Large intestine (tissue), 3 donors: ENCODE measurements at regions not wholly inside any gene's neighbourhood (a gene's known extent, or its start where the extent isn't known, plus 50 kb on each side); places are given as distances from the start of the nearest gene placed in this dataset.
"Not testable (repeated sequence)": the region's sequence is repeated elsewhere in the genome, so short reads cannot be mapped to it uniquely, and the experiment has no call there.

Experiments
- DNase-seq, 2 donors: peaks; one replicate each; pipeline versions ENCODE4 v3.0.0 to v3.0.0-alpha.2; 2013
- H3K27ac ChIP-seq: one replicate; pipeline ENCODE4 v1.5.1; 2013; ENCODE audit warnings: low read length
- H3K27me3 ChIP-seq: 2 replicates; pipeline ENCODE4 v1.6.1; 2013; ENCODE audit warnings: low read length; ENCODE audit not compliant: control insufficient read depth, insufficient read depth
- H3K36me3 ChIP-seq: 2 replicates; pipeline ENCODE4 v1.6.1; 2013; ENCODE audit warnings: low read length; ENCODE audit not compliant: control insufficient read depth, insufficient read depth
- H3K4me1 ChIP-seq: one replicate; pipeline ENCODE4 v1.6.1; 2013; ENCODE audit warnings: low read length; ENCODE audit not compliant: control insufficient read depth, insufficient read depth
- H3K4me3 ChIP-seq: one replicate; pipeline ENCODE4 v1.5.1; 2013; ENCODE audit warnings: low read length
- H3K9me3 ChIP-seq: one replicate; pipeline ENCODE4 v1.6.1; 2013; ENCODE audit warnings: mild to moderate bottlenecking, low read depth, low read length, moderate library complexity; ENCODE audit not compliant: control insufficient read depth
- WGBS: methylation state at CpG from one replicate; pipeline ENCODE4 v1.1.5; 2013; ENCODE audit warnings: low lambda C conversion rate; ENCODE audit not compliant: insufficient coverage; 5-methylcytosine and 5-hydroxymethylcytosine counted together

GRCh38 chr5:62237944-62238343 lies 68.1 kb upstream of the KIF2A start:
- whole genome bisulfite sequencing: no CpG with 5 or more reads among the region's 2 CpGs
- H3K4me1 ChIP-seq, H3K36me3 ChIP-seq, H3K9me3 ChIP-seq, H3K27ac ChIP-seq, H3K27me3 ChIP-seq, DNase-seq, H3K4me3 ChIP-seq: not testable (repeated sequence)

DNA sequence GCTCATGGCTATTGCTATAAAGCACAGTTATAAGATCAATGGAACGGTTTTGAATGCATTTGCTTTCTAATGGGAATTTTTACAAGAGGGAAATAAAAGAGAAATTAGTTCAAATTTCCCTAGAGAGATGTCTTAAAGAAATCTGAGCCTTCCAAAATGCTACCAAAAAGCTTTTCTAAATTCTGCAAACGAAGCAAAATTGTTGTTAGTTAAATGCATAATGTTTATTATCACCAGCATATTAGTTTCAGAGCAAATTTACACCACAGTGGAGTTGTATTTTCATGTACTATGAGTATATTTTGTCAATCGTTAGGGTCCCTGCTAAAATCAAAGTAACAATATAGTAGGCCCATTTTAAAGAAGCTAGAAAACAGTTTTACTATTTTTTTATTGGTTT lies 67.4 kb upstream of the KIF2A start:
- no CpG with 5 or more reads among the region's 3 CpGs for WGBS
- H3K4me1 ChIP-seq, H3K36me3 ChIP-seq, H3K4me3 ChIP-seq, H3K27ac ChIP-seq, H3K27me3 ChIP-seq, DNase-seq, H3K9me3 ChIP-seq: not testable (repeated sequence)

- not testable (repeated sequence) for H3K27me3 ChIP-seq, H3K9me3 ChIP-seq, H3K27ac ChIP-seq, H3K36me3 ChIP-seq, H3K4me3 ChIP-seq, H3K4me1 ChIP-seq, DNase-seq
- WGBS: no CpG with 5 or more reads among the region's 3 CpGs
Measured at GRCh38 chr5:62240494-62240893, 65.5 kb upstream of the KIF2A start.

DNA sequence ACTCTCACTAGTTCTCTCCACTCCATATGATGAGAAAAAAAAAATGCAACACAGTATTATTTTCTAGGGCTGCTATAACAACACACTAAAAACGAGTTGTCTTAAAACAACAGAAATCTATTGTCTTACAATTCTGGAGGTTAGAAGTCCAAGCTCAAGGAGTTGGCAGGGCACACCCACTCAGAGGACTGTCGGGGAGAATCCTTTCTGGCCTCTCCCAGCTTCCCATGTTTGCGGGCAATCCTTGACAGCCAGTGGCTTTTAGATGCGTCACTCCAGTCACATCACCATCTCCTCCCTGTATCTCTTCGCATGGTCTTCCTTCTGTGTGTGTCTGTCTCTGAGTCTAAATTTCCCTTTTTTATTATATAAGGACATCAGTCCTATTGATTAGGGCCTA lies 64.0 kb upstream of the KIF2A start:
- DNase-seq, H3K4me1 ChIP-seq, H3K9me3 ChIP-seq, H3K27ac ChIP-seq, H3K27me3 ChIP-seq, H3K36me3 ChIP-seq, H3K4me3 ChIP-seq: not testable (repeated sequence)
- WGBS: 33% methylated on average over 3 of the region's 5 CpGs

DNA sequence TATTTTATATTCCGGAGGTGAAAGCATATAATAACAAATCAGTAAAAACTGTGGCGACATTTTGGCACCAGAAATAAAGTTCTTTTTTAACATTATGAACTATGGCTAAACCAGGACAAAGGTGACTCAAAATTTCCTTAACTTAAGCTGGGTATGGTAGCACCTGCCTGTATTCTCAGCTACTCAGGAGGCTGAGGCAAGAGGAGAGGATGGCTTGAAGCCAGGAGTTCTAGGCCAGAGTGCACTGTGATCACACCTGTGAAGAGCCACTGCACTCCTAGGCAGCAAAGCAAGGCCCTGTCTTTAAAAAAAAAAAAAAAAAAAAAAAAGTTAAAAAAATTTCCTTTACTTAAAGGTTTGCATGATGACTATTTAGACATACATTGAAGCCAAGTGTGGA lies 63.0 kb upstream of the KIF2A start:
- H3K4me3 ChIP-seq, H3K4me1 ChIP-seq, H3K9me3 ChIP-seq, DNase-seq, H3K27ac ChIP-seq, H3K36me3 ChIP-seq, H3K27me3 ChIP-seq: not testable (repeated sequence)
- WGBS: no CpG with 5 or more reads among the region's 2 CpGs

GRCh38 chr5:62248192-62248591 lies 57.8 kb upstream of the KIF2A start:
- H3K36me3 ChIP-seq, H3K27ac ChIP-seq, H3K9me3 ChIP-seq, DNase-seq, H3K4me3 ChIP-seq, H3K27me3 ChIP-seq, H3K4me1 ChIP-seq: not testable (repeated sequence)
- no CpG with 5 or more reads among the region's 6 CpGs for WGBS

DNA sequence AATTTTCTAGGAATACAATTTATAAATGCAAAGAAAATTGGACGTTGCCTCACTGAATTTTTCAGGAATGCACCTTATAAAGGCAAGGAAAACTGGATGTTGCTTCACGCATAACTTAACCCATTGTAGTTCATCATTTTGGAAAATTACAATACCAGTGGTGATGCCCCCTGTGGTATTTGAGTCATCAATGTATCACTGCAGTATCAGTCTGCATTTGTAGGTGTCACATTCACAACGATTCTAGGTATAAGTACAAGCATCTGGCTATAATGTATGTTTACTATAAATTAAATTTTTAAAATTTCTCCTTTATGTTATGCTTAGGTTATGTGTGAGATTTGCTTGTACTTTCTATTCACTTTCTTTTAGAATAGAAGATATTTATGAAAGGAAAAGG lies 55.9 kb upstream of the KIF2A start:
- H3K4me1 ChIP-seq, H3K27me3 ChIP-seq, H3K27ac ChIP-seq, H3K36me3 ChIP-seq, H3K9me3 ChIP-seq, H3K4me3 ChIP-seq, DNase-seq: not testable (repeated sequence)
- WGBS: no CpG with 5 or more reads among the region's 3 CpGs

DNA sequence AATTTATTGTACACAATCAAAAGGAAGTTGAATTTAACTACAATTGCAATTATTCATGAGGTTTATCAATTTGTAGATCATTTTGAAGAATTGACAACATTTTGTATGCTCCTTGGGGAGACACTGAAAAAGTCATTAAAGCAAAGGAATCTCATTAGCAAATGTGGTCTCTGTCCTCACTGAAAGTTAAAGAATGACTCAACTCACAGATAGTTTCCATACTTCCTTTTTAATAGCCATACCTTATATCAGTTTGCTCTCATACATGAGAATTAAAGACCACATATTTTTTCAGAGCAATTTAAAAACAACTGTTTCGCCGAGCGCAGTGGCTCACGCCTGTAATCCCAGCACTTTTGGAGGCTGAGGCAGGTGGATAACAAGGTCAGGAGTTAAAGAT lies 55.1 kb upstream of the KIF2A start:
- not testable (repeated sequence) for H3K4me3 ChIP-seq, H3K27ac ChIP-seq, H3K9me3 ChIP-seq, H3K27me3 ChIP-seq, H3K4me1 ChIP-seq, DNase-seq, H3K36me3 ChIP-seq
- WGBS: 87% methylated on average over 3 of the region's 4 CpGs

DNA sequence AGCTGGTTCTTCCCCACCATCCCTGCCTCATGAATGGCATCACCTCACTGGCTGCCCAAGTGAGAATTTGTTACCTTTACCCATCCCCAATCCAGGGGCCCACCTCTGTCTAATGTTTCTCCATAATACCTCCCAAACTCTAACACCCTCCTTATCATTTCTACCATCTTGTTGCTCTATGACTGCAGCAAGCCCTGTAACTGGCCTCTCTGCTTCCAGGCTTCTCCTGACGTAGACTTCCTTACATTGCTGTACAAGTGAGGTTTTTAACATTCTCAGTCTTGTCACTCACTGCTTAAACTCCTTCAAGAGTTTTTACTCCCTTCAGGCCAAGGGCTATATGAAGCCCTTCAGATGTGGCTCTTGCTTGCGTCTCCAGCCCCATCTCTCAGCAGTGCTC lies 53.5 kb upstream of the KIF2A start:
- H3K4me1 ChIP-seq, H3K27me3 ChIP-seq, H3K36me3 ChIP-seq, DNase-seq, H3K9me3 ChIP-seq, H3K4me3 ChIP-seq, H3K27ac ChIP-seq: not testable (repeated sequence)
- no CpG with 5 or more reads among the region's 2 CpGs for WGBS

DNA sequence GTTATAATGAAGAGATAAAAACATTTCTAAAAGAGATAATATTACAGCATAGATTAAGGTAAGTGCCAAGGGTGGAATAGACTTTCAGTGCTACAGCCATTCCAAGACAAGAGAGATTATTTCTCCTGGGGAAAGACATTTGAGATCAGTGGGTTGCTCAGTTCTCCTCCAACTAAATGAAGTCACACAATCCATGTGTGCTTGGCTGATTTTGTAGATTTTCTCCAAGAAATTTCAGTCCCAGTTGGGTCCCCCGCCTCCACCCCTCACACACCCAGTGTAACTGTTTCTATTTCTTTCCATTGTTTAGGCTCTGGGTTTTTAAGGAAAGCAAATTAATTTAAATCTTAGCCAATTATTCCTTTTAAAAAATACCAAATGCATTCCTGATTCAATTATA lies 50.5 kb upstream of the KIF2A start:
- WGBS: no CpG with 5 or more reads among the region's 1 CpG
- DNase-seq: not testable (repeated sequence)

GRCh38 chr5:62256161-62257019 lies 49.6 kb upstream of the KIF2A start:
- Histone ChIP-seq H3K9me3 (no peaks in the 10 kb centered on the region), H3K36me3 (no peaks in the 10 kb centered on the region), H3K4me1 (no peaks in the 10 kb centered on the region), H3K27ac (no peak overlapping the region), H3K4me3 (no peak overlapping the region), H3K27me3 (no peaks in the 10 kb centered on the region)
- DNase-seq: peak in 1 of 2 donors; percentile 31
- 18% methylated on average over 3 of the region's 8 CpGs for WGBS

More for the DNA sequence above, 50.5 kb upstream of the KIF2A start:
- not testable (repeated sequence) for H3K27me3 ChIP-seq, H3K9me3 ChIP-seq, H3K4me1 ChIP-seq, H3K36me3 ChIP-seq, H3K4me3 ChIP-seq, H3K27ac ChIP-seq
